HUES64 (cell line): ENCODE measurements at regions not wholly inside any gene's neighbourhood (a gene's known extent, or its start where the extent isn't known, plus 50 kb on each side); places are given as distances from the start of the nearest gene placed in this dataset.
A peak's percentile ranks its signal among the peaks of the same experiment; 100 is the strongest.

ENCODE experiments used
- H3K27ac ChIP-seq: 2 replicates; pipeline ENCODE4 v1.7.0; 2013; ENCODE audit warnings: low read depth, low read length, inconsistent platforms
- H3K27me3 ChIP-seq: 2 replicates; pipeline ENCODE4 v1.6.1; 2013; ENCODE audit warnings: mild to moderate bottlenecking, low read length; ENCODE audit not compliant: insufficient read depth
- H3K36me3 ChIP-seq: 2 replicates; pipeline ENCODE4 v1.6.1; 2013; ENCODE audit warnings: mild to moderate bottlenecking, low read length; ENCODE audit not compliant: insufficient read depth
- H3K4me1 ChIP-seq: 2 replicates; pipeline ENCODE4 v1.6.1; 2013; ENCODE audit warnings: mild to moderate bottlenecking, low read length, moderate library complexity; ENCODE audit not compliant: insufficient read depth
- H3K4me3 ChIP-seq: 2 replicates; pipeline ENCODE4 v1.5.1; 2013; ENCODE audit warnings: mild to moderate bottlenecking, low read length, moderate library complexity
- H3K9ac ChIP-seq: 2 replicates; pipeline ENCODE4 v1.6.1; 2013; ENCODE audit warnings: mild to moderate bottlenecking, low read depth, low read length
- H3K9me3 ChIP-seq: 2 replicates; pipeline ENCODE4 v1.6.1; 2013; ENCODE audit warnings: low read depth, low read length; ENCODE audit not compliant: insufficient read depth
- WGBS: fragments of 150-250, 120-280 bp; methylation state at CpG from one replicate; pipeline ENCODE4 v1.1.7; 2013; ENCODE audit warnings: missing lambda C conversion rate; 5-methylcytosine and 5-hydroxymethylcytosine counted together

- Histone ChIP-seq H3K27ac (no peak overlapping the region), H3K27me3 (no peaks in the 10 kb centered on the region), H3K9ac (no peak overlapping the region), H3K9me3 (no peaks in the 10 kb centered on the region), H3K36me3 (no peaks in the 10 kb centered on the region), H3K4me1 (peaks cover 5% of the 10 kb centered on the region), H3K4me3 (no peak overlapping the region)
- whole genome bisulfite sequencing = 90% methylated on average over 2 of the region's 2 CpGs
Observed at GRCh38 chr2:64819361-64819760, 165.6 kb upstream of the SERTAD2 start.

- 93% methylated on average over 9 of the region's 11 CpGs for WGBS
- Histone ChIP-seq H3K4me1 (peaks cover 9% of the 10 kb centered on the region), H3K36me3 (no peaks in the 10 kb centered on the region), H3K4me3 (no peak overlapping the region), H3K9me3 (no peaks in the 10 kb centered on the region), H3K9ac (no peak overlapping the region), H3K27ac (no peak overlapping the region), H3K27me3 (no peaks in the 10 kb centered on the region)
Observed at GRCh38 chr2:64819774-64820688, 166.3 kb upstream of the SERTAD2 start.

GRCh38 chr2:64820901-64821300, 167.2 kb upstream of the SERTAD2 start:
- H3K27me3 ChIP-seq = no peaks in the 10 kb centered on the region
- 56% methylated on average over 1 of the region's 1 CpG for WGBS
- H3K27ac ChIP-seq = no peak overlapping the region
- H3K4me1 ChIP-seq = peaks cover 9% of the 10 kb centered on the region
- no peaks in the 10 kb centered on the region for H3K9me3 ChIP-seq
- H3K4me3 ChIP-seq = no peak overlapping the region
- no peaks in the 10 kb centered on the region for H3K36me3 ChIP-seq
- no peak overlapping the region for H3K9ac ChIP-seq

GRCh38 chr2:64823794-64824193, 165.4 kb upstream of the SLC1A4 start:
- Histone ChIP-seq H3K4me3 (no peak overlapping the region), H3K4me1 (peaks cover 16% of the 10 kb centered on the region), H3K9ac (no peak overlapping the region), H3K9me3 (no peaks in the 10 kb centered on the region), H3K27me3 (no peaks in the 10 kb centered on the region), H3K27ac (no peak overlapping the region), H3K36me3 (no peaks in the 10 kb centered on the region)
- 20% methylated on average over 5 of the region's 5 CpGs for WGBS

- Histone ChIP-seq H3K4me1 (peaks cover 16% of the 10 kb centered on the region), H3K9ac (no peak overlapping the region), H3K4me3 (no peak overlapping the region), H3K9me3 (no peaks in the 10 kb centered on the region), H3K27me3 (no peaks in the 10 kb centered on the region), H3K36me3 (no peaks in the 10 kb centered on the region), H3K27ac (no peak overlapping the region)
- WGBS = 89% methylated on average over 3 of the region's 4 CpGs
Observed at GRCh38 chr2:64825831-64826491, 163.2 kb upstream of the SLC1A4 start.

- no peaks in the 10 kb centered on the region for H3K36me3 ChIP-seq
- H3K9ac ChIP-seq = no peak overlapping the region
- no peaks in the 10 kb centered on the region for H3K9me3 ChIP-seq
- H3K27me3 ChIP-seq = no peaks in the 10 kb centered on the region
- peaks cover 16% of the 10 kb centered on the region for H3K4me1 ChIP-seq
- WGBS = 91% methylated on average over 2 of the region's 2 CpGs
- no peak overlapping the region for H3K4me3 ChIP-seq
- no peak overlapping the region for H3K27ac ChIP-seq
Observed at GRCh38 chr2:64826703-64827102, 162.5 kb upstream of the SLC1A4 start.

GRCh38 chr2:64828261-64828660, 160.9 kb upstream of the SLC1A4 start:
- Histone ChIP-seq H3K36me3 (no peaks in the 10 kb centered on the region), H3K27me3 (no peaks in the 10 kb centered on the region), H3K27ac (no peak overlapping the region), H3K9ac (no peak overlapping the region), H3K9me3 (no peaks in the 10 kb centered on the region), H3K4me1 (peaks cover 16% of the 10 kb centered on the region), H3K4me3 (no peak overlapping the region)
- WGBS = 93% methylated on average over 1 of the region's 1 CpG

- 97% methylated on average over 6 of the region's 6 CpGs for WGBS
- peaks cover 9% of the 10 kb centered on the region; the same call in 1 of the 2 replicates for H3K4me1 ChIP-seq
Observed at GRCh38 chr2:64829525-64829924, 159.7 kb upstream of the SLC1A4 start.

GRCh38 chr2:64831134-64831976, 157.8 kb upstream of the SLC1A4 start:
- no peak overlapping the region for H3K9ac ChIP-seq
- 0 out of 2 replicates have a peak overlapping the region, but pooled peaks have one; percentile 12 for H3K27ac ChIP-seq
- H3K36me3 ChIP-seq = no peaks in the 10 kb centered on the region
- no peak overlapping the region for H3K4me3 ChIP-seq
- no peaks in the 10 kb centered on the region for H3K9me3 ChIP-seq
- 0 out of 2 replicates have a peak, but pooled peaks cover 4% of the 10 kb centered on the region for H3K4me1 ChIP-seq
- no peaks in the 10 kb centered on the region for H3K27me3 ChIP-seq
- WGBS = 55% methylated on average over 20 of the region's 20 CpGs

More at GRCh38 chr2:64829525-64829924, 159.7 kb upstream of the SLC1A4 start:
- Histone ChIP-seq H3K9ac (no peak overlapping the region), H3K27me3 (no peaks in the 10 kb centered on the region), H3K9me3 (no peaks in the 10 kb centered on the region), H3K4me3 (no peak overlapping the region), H3K27ac (no peak overlapping the region), H3K36me3 (no peaks in the 10 kb centered on the region)

GRCh38 chr2:64831977-64832328, 157.2 kb upstream of the SLC1A4 start:
- H3K4me1 ChIP-seq = no peaks in the 10 kb centered on the region

GRCh38 chr2:64832936-64833335, 156.3 kb upstream of the SLC1A4 start:
- no peak overlapping the region for H3K4me3 ChIP-seq

More at GRCh38 chr2:64831977-64832328, 157.2 kb upstream of the SLC1A4 start:
- Histone ChIP-seq H3K36me3 (no peaks in the 10 kb centered on the region), H3K27ac (no peak overlapping the region), H3K9ac (no peak overlapping the region), H3K9me3 (no peaks in the 10 kb centered on the region), H3K27me3 (no peaks in the 10 kb centered on the region), H3K4me3 (no peak overlapping the region)
- 89% methylated on average over 6 of the region's 6 CpGs for WGBS

More at GRCh38 chr2:64832936-64833335, 156.3 kb upstream of the SLC1A4 start:
- 100% methylated on average over 1 of the region's 1 CpG for WGBS
- Histone ChIP-seq H3K27me3 (no peaks in the 10 kb centered on the region; the same call in 1 of the 2 replicates), H3K36me3 (no peaks in the 10 kb centered on the region), H3K9ac (no peak overlapping the region), H3K27ac (no peak overlapping the region), H3K4me1 (no peaks in the 10 kb centered on the region), H3K9me3 (no peaks in the 10 kb centered on the region)
